IMR-90 (cell line): ENCODE measurements at regions not wholly inside any gene's neighbourhood (a gene's known extent, or its start where the extent isn't known, plus 50 kb on each side); places are given as distances from the start of the nearest gene placed in this dataset.
A peak's percentile ranks its signal among the peaks of the same experiment; 100 is the strongest.

Experiments
- ATAC-seq: fragments of 200-7000 bp; cut with Tn5 transposase; 2 replicates; pipeline ENCODE4 v1.9.1; 2020; ENCODE audit warnings: low read depth, mild to moderate bottlenecking, moderate library complexity
- BruUV-seq: library from RNA; stranded (reverse); fragments of 400-500 nt; replicated peaks from 2 replicates; lab custom pipeline; 2021; lab: Mats Ljungman, UMichigan
- CTCF ChIA-PET: fragments of 300-600 bp; formaldehyde crosslinking; extraction: SDS; loops from one replicate; lab custom pipeline; 2021; ENCODE audit warnings: antibody characterized with exemption; lab: Yijun Ruan, JAX
- POLR2A ChIA-PET: fragments of 300-600 bp; sonication (Branson Sonifier 250); formaldehyde crosslinking; loops from one replicate; lab custom pipeline; 2022; ENCODE audit warnings: antibody characterized with exemption; ENCODE audit not compliant: unreplicated experiment; lab: Charles Lee
- DNase-seq: peaks from one replicate; pipeline ENCODE4 v3.0.0; 2013
- H2AFZ ChIP-seq: replicated peaks from 2 replicates; pipeline ENCODE3; 2013; ENCODE audit warnings: low read length, mild to moderate bottlenecking; ENCODE audit not compliant: poor library complexity
- H2AK5ac ChIP-seq: 2 replicates; pipeline ENCODE4 v1.6.1; 2013; ENCODE audit warnings: low read depth, low read length, inconsistent platforms
- H2AK9ac ChIP-seq: replicated peaks from 2 replicates; pipeline ENCODE3; 2013; ENCODE audit warnings: mild to moderate bottlenecking, low read depth, low read length, moderate library complexity; ENCODE audit not compliant: poor library complexity
- H2BK120ac ChIP-seq: 2 replicates; pipeline ENCODE4 v1.6.1; 2013; ENCODE audit warnings: low read depth, low read length, inconsistent platforms
- H2BK15ac ChIP-seq: 3 replicates; pipeline ENCODE4 v1.6.1; 2013; ENCODE audit warnings: low read depth, low read length, inconsistent platforms
- H2BK20ac ChIP-seq: 2 replicates; pipeline ENCODE4 v1.6.1; 2013; ENCODE audit warnings: low read depth, mild to moderate bottlenecking, inconsistent platforms, low read length, moderate library complexity
- H2BK5ac ChIP-seq: 2 replicates; pipeline ENCODE4 v1.6.1; 2013; ENCODE audit warnings: mild to moderate bottlenecking, low read depth, low read length, inconsistent platforms; ENCODE audit not compliant: poor library complexity, severe bottlenecking
- H3K14ac ChIP-seq: replicated peaks from 2 replicates; pipeline ENCODE4 v1.6.1; 2013; ENCODE audit warnings: low read depth, low read length, inconsistent platforms
- H3K18ac ChIP-seq: 2 replicates; pipeline ENCODE4 v1.6.1; 2013; ENCODE audit warnings: low read depth, low read length, control low read depth
- H3K23ac ChIP-seq: 2 replicates; pipeline ENCODE4 v1.6.1; 2013; ENCODE audit warnings: low read depth, low read length, inconsistent platforms
- H3K27ac ChIP-seq: 2 replicates; pipeline ENCODE4 v1.5.1; 2013; ENCODE audit warnings: mild to moderate bottlenecking, control low read depth, low read length; ENCODE audit not compliant: insufficient read depth
- H3K27me3 ChIP-seq: 2 replicates; pipeline ENCODE4 v1.6.1; 2013; ENCODE audit warnings: low read length; ENCODE audit not compliant: control insufficient read depth, insufficient read depth
- H3K36me3 ChIP-seq: 2 replicates; pipeline ENCODE4 v1.6.1; 2013; ENCODE audit warnings: low read length, mixed read lengths; ENCODE audit not compliant: control insufficient read depth, insufficient read depth
- H3K4ac ChIP-seq: 2 replicates; pipeline ENCODE4 v1.6.1; 2013; ENCODE audit warnings: low read depth, low read length, inconsistent platforms
- H3K4me1 ChIP-seq: 2 replicates; pipeline ENCODE4 v1.6.1; 2013; ENCODE audit warnings: low read length, mixed read lengths; ENCODE audit not compliant: control insufficient read depth, insufficient read depth
- H3K4me2 ChIP-seq: 2 replicates; pipeline ENCODE4 v1.6.1; 2013; ENCODE audit warnings: low read depth, mild to moderate bottlenecking, control low read depth, low read length, moderate library complexity
- H3K4me3 ChIP-seq: 2 replicates; pipeline ENCODE4 v1.5.1; 2013; ENCODE audit warnings: low read depth, mild to moderate bottlenecking, control low read depth, low read length, moderate library complexity; ENCODE audit not compliant: insufficient read depth
- H3K56ac ChIP-seq: 2 replicates; pipeline ENCODE4 v1.6.1; 2013; ENCODE audit warnings: low read length, inconsistent platforms; ENCODE audit not compliant: insufficient read depth; ENCODE audit errors: extremely low read depth
- H3K79me1 ChIP-seq, 2 experiments: 2 replicates each; pipeline ENCODE4 v1.6.1; 2013; ENCODE audit warnings: low read length in 2 of 2, inconsistent platforms in 1 of 2, low read depth in 1 of 2
- H3K9ac ChIP-seq: 2 replicates; pipeline ENCODE4 v1.6.1; 2013; ENCODE audit warnings: low read depth, low read length, control low read depth
- H3K9me1 ChIP-seq: 2 replicates; pipeline ENCODE4 v1.6.1; 2013; ENCODE audit warnings: low read length, inconsistent platforms; ENCODE audit not compliant: insufficient read depth
- H3K9me3 ChIP-seq: 2 replicates; pipeline ENCODE4 v1.6.1; 2013; ENCODE audit warnings: low read length; ENCODE audit not compliant: control insufficient read depth, insufficient read depth
- H4K20me1 ChIP-seq: 2 replicates; pipeline ENCODE4 v1.6.1; 2013; ENCODE audit warnings: low read length, inconsistent platforms; ENCODE audit not compliant: insufficient read depth
- H4K5ac ChIP-seq: 2 replicates; pipeline ENCODE4 v1.6.1; 2013; ENCODE audit warnings: mild to moderate bottlenecking, low read depth, low read length, control low read depth
- H4K8ac ChIP-seq, 2 experiments: 2 replicates each; pipeline ENCODE4 v1.6.1; 2013; ENCODE audit warnings: low read depth in 2 of 2, low read length in 2 of 2, control low read depth in 1 of 2, inconsistent platforms in 1 of 2
- H4K91ac ChIP-seq: 2 replicates; pipeline ENCODE4 v1.6.1; 2013; ENCODE audit warnings: low read depth, low read length, inconsistent platforms; ENCODE audit not compliant: insufficient read depth
- CEBPB ChIP-seq: IDR thresholded peaks from 2 replicates; pipeline ENCODE4 v1.6.1; 2012; ENCODE audit warnings: low read depth, low read length, improper control_type of control experiment
- CHD1 ChIP-seq: IDR thresholded peaks from 2 replicates; pipeline ENCODE4 v1.6.1; 2012; ENCODE audit warnings: low read depth, low read length, improper control_type of control experiment
- MAFK ChIP-seq: IDR thresholded peaks from 2 replicates; pipeline ENCODE4 v1.6.1; 2012; ENCODE audit warnings: low read depth, low read length, improper control_type of control experiment
- MAZ ChIP-seq: IDR thresholded peaks from 2 replicates; pipeline ENCODE4 v1.6.1; 2012; ENCODE audit warnings: low read depth, mild to moderate bottlenecking, low read length, improper control_type of control experiment, moderate library complexity, borderline replicate concordance
- MXI1 ChIP-seq: IDR thresholded peaks from 2 replicates; pipeline ENCODE4 v1.6.1; 2012; ENCODE audit warnings: low read depth, mild to moderate bottlenecking, low read length, moderate library complexity, borderline replicate concordance
- RFX5 ChIP-seq: IDR thresholded peaks from 2 replicates; pipeline ENCODE4 v1.8.0; 2012; ENCODE audit warnings: low read depth, mild to moderate bottlenecking, low read length, moderate library complexity
- SMC3 ChIP-seq: fragments of 150-350 bp; IDR thresholded peaks from 2 replicates; pipeline ENCODE4 v1.6.1; 2016; ENCODE audit warnings: low read depth, mild to moderate bottlenecking, antibody characterized with exemption, low read length, moderate library complexity
- WGBS, 2 experiments: methylation state at CpG; one replicate each; pipeline versions ENCODE4 v1.1.5 to v1.1.7; 2013; ENCODE audit warnings: missing lambda C conversion rate in 2 of 2; ENCODE audit not compliant: insufficient read length in 1 of 2; ENCODE audit errors: extremely low coverage in 2 of 2; 5-methylcytosine and 5-hydroxymethylcytosine counted together
- dilution Hi-C: fragments of 300-500 bp; cut with HindIII; formaldehyde crosslinking; loops from one replicate; pipeline ENCODE4 v1.14.3; 2018; ENCODE audit warnings: low sequenced_read_pairs; ENCODE audit not compliant: unreplicated experiment
- in situ Hi-C: fragments of 300-500 bp; cut with MboI; formaldehyde crosslinking; loops from 3 replicates; pipeline ENCODE4 v1.14.3; 2019; ENCODE audit warnings: low sequenced_read_pairs, inconsistent platforms, mixed read lengths
- intact Hi-C: fragments of 100-400 bp; cut with micrococcal nuclease; formaldehyde crosslinking; loops from 2 replicates; pipeline ENCODE4 v1.10.0; 2022

GRCh38 chr21:16900685-16901084, 612.2 kb upstream of the CXADR start:
- in situ Hi-C loops (no loop called here), dilution Hi-C loops (no loop called here), intact Hi-C loops (no loop called here)
- ATAC-seq: no peak
- Histone ChIP-seq H2BK5ac (no peak overlapping the region), H4K20me1 (no peaks in the 10 kb centered on the region), H3K4me2 (no peak overlapping the region), H3K14ac (no peak overlapping the region), H2BK20ac (no peak overlapping the region), H3K9ac (no peak overlapping the region), H2AFZ (no peak overlapping the region), H4K8ac (no peak overlapping the region), H3K4ac (no peak overlapping the region), H2BK15ac (no peak overlapping the region), H3K4me1 (no peaks in the 10 kb centered on the region), H3K36me3 (no peaks in the 10 kb centered on the region), H4K5ac (no peak overlapping the region), H2AK5ac (no peak overlapping the region), H2AK9ac (no peak overlapping the region), H3K27me3 (no peaks in the 10 kb centered on the region), H3K4me3 (no peak overlapping the region), H4K91ac (no peak overlapping the region), H3K18ac (no peak overlapping the region), H3K23ac (no peak overlapping the region), H3K9me3 (no peaks in the 10 kb centered on the region), H3K27ac (no peak overlapping the region), H2BK120ac (no peak overlapping the region), H3K56ac (no peak overlapping the region), H3K9me1 (no peaks in the 10 kb centered on the region), H3K79me1 (no peaks in the 10 kb centered on the region)
- DNase-seq: peak; percentile 1
- no peak for TF ChIP-seq RFX5
- no peak for TF ChIP-seq SMC3
- no peak for TF ChIP-seq MAZ
- TF ChIP-seq MAFK: no peak
- TF ChIP-seq CEBPB: no peak
- TF ChIP-seq CHD1: no peak
- no peak for TF ChIP-seq MXI1
- no CpG with 5 or more reads among the region's 1 CpG for WGBS, 2 experiments
- POLR2A ChIA-PET: no interaction called here
- CTCF ChIA-PET: no interaction called here
- no TSS peak for BruUV-seq
